Panc1 (cell line): ENCODE measurements at regions not wholly inside any gene's neighbourhood (a gene's known extent, or its start where the extent isn't known, plus 50 kb on each side); places are given as distances from the start of the nearest gene placed in this dataset.

Source experiments
- TF ChIP-seq, protein P1 (sequence below): fragments of 450-650 bp; IDR thresholded peaks from 2 replicates; pipeline ENCODE4 v1.5.1; 2017; ENCODE audit warnings: mild to moderate bottlenecking
- TF ChIP-seq, protein P2 (sequence below), 2 experiments: IDR thresholded peaks; 2 replicates each; pipeline ENCODE4 v1.6.1; 2011 to 2012; ENCODE audit warnings: low read depth in 2 of 2, control low read depth in 1 of 2, low read length in 1 of 2, mild to moderate bottlenecking in 1 of 2, moderate library complexity in 1 of 2; ENCODE audit not compliant: insufficient read depth in 1 of 2

DNA sequence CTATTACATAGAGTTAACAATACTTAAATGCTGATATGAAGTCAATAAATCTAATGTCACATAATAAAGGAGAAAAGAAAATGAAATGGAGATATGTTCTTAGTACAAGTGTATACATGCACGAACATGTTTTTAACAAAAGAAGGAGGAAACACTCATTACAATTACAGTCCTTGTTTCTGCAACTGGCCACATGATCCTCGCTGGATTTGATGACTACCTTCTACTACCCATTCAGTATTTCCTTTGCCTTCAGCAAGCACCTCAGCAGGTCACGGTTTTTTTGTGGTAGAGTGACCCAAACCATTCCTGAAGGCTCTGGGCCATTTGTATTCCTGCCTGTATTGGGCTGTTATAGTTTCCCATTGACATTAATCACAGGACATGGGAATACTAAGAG, 172.8 kb upstream of the CXADR start:
- TF ChIP-seq, protein P1, sequence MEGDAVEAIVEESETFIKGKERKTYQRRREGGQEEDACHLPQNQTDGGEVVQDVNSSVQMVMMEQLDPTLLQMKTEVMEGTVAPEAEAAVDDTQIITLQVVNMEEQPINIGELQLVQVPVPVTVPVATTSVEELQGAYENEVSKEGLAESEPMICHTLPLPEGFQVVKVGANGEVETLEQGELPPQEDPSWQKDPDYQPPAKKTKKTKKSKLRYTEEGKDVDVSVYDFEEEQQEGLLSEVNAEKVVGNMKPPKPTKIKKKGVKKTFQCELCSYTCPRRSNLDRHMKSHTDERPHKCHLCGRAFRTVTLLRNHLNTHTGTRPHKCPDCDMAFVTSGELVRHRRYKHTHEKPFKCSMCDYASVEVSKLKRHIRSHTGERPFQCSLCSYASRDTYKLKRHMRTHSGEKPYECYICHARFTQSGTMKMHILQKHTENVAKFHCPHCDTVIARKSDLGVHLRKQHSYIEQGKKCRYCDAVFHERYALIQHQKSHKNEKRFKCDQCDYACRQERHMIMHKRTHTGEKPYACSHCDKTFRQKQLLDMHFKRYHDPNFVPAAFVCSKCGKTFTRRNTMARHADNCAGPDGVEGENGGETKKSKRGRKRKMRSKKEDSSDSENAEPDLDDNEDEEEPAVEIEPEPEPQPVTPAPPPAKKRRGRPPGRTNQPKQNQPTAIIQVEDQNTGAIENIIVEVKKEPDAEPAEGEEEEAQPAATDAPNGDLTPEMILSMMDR, result no peak
- TF ChIP-seq, protein P2, sequence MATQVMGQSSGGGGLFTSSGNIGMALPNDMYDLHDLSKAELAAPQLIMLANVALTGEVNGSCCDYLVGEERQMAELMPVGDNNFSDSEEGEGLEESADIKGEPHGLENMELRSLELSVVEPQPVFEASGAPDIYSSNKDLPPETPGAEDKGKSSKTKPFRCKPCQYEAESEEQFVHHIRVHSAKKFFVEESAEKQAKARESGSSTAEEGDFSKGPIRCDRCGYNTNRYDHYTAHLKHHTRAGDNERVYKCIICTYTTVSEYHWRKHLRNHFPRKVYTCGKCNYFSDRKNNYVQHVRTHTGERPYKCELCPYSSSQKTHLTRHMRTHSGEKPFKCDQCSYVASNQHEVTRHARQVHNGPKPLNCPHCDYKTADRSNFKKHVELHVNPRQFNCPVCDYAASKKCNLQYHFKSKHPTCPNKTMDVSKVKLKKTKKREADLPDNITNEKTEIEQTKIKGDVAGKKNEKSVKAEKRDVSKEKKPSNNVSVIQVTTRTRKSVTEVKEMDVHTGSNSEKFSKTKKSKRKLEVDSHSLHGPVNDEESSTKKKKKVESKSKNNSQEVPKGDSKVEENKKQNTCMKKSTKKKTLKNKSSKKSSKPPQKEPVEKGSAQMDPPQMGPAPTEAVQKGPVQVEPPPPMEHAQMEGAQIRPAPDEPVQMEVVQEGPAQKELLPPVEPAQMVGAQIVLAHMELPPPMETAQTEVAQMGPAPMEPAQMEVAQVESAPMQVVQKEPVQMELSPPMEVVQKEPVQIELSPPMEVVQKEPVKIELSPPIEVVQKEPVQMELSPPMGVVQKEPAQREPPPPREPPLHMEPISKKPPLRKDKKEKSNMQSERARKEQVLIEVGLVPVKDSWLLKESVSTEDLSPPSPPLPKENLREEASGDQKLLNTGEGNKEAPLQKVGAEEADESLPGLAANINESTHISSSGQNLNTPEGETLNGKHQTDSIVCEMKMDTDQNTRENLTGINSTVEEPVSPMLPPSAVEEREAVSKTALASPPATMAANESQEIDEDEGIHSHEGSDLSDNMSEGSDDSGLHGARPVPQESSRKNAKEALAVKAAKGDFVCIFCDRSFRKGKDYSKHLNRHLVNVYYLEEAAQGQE (IDR thresholded peaks at IDR 0.05; ENCODE audit: insufficient read depth in 1 of 2, low read depth in 2 of 2, low read length in 1 of 2), result no peak
